ENCODE measurements at regions not wholly inside any gene's neighbourhood (a gene's known extent, or its start where the extent isn't known, plus 50 kb on each side); places are given as distances from the start of the nearest gene placed in this dataset.

GRCh38 chr1:164033782-164034181 is 525.2 kb upstream of the PBX1 start:
- TF ChIP-seq, protein P1, sequence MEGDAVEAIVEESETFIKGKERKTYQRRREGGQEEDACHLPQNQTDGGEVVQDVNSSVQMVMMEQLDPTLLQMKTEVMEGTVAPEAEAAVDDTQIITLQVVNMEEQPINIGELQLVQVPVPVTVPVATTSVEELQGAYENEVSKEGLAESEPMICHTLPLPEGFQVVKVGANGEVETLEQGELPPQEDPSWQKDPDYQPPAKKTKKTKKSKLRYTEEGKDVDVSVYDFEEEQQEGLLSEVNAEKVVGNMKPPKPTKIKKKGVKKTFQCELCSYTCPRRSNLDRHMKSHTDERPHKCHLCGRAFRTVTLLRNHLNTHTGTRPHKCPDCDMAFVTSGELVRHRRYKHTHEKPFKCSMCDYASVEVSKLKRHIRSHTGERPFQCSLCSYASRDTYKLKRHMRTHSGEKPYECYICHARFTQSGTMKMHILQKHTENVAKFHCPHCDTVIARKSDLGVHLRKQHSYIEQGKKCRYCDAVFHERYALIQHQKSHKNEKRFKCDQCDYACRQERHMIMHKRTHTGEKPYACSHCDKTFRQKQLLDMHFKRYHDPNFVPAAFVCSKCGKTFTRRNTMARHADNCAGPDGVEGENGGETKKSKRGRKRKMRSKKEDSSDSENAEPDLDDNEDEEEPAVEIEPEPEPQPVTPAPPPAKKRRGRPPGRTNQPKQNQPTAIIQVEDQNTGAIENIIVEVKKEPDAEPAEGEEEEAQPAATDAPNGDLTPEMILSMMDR (conservative IDR thresholded peaks at IDR 0.05), result no peak
- no peak for TF ChIP-seq ZFX (IDR thresholded peaks at IDR 0.05)
